Dermis microvascular lymphatic vessel endothelial cell (primary cell): ENCODE measurements at regions not wholly inside any gene's neighbourhood (a gene's known extent, or its start where the extent isn't known, plus 50 kb on each side); places are given as distances from the start of the nearest gene placed in this dataset.
"Not testable (repeated sequence)": the region's sequence is repeated elsewhere in the genome, so short reads cannot be mapped to it uniquely, and the experiment has no call there.

Experiments
- DNase-seq, 2 donors: peaks; one replicate each; pipeline versions ENCODE4 v3.0.0 to v3.0.0-alpha.2; 2010; ENCODE audit warnings: low read depth in 2 of 2

DNA sequence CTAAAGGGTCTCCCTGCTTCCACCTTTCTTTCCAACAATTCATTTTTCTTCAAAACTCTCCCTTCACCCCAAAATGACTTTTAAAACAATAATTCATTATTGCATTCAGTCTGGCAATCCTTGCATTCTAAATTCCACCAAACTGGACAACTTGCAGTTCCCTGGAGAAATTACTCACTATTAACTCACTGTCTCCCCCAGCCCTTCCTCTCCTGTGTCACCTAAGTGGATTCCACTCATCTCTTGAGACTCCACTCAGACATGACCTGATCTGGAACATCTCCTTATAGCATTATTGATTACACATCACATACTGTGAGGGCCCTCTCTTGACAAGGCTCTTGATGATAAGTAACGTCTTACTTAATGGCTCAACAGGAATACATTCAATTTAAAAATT lies 257.1 kb downstream of the BRINP2 start:
- DNase-seq, result no peak

DNA sequence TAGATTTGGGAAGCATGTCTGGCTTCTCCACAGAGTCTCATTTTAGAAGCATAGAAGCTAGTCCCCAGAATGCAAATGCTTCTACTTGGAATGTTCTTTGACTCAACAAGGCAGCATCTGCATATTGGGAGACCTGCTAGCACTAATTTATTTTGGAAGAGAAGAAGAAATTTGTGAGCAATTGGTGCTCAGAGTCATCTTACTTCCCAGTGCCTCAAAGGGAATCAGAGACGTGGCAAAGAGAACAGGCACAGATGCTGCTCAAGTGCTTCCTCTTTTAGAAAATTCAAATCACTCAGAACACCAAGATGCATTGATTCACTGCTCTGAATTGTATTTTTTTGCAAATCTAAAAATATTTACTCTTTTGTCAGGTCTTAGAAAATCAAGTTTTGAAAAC lies 255.7 kb downstream of the BRINP2 start:
- DNase-seq, result no peak

DNA sequence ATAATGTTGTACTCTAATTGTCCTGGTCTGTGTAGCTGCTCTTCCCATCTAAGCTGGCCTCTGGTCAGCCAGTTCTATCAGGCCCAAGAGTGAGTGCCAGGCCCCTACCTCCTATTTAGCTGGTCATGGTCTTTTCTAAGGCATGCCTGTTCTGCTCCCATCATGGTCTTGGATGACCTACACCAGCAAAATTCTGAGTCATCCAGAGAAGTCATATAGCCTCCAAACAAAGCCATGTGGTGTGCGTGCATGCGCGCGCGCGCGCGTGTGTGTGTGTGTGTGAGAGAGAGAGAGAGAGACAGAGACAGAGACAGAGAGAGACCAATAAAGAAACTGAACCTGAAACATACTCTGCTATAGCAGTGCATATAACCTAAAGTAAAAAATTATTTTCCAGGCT lies 254.4 kb downstream of the BRINP2 start:
- DNase-seq, result no peak

DNA sequence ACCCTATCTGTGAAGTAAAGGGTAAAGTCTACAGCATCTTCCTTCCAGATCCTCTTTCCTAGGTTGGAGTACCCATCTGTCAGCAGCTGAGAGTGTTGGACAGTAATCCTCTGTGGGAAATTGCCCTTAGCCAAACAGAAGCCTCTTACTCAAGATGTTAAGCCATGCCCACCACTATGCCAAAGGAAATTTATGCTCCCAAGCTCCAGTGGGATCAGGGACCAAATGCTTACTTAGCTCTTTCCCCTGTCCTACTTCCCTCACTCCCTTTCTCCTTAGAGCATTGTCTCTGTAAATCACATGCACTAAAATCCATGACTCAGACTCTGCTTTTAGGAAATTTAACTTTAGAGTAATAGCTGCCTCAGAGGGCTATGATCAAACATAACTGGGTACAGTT lies 254.0 kb downstream of the BRINP2 start:
- DNase-seq, result no peak

GRCh38 chr1:177423090-177423489 lies 252.3 kb downstream of the BRINP2 start:
- no peak for DNase-seq

DNA sequence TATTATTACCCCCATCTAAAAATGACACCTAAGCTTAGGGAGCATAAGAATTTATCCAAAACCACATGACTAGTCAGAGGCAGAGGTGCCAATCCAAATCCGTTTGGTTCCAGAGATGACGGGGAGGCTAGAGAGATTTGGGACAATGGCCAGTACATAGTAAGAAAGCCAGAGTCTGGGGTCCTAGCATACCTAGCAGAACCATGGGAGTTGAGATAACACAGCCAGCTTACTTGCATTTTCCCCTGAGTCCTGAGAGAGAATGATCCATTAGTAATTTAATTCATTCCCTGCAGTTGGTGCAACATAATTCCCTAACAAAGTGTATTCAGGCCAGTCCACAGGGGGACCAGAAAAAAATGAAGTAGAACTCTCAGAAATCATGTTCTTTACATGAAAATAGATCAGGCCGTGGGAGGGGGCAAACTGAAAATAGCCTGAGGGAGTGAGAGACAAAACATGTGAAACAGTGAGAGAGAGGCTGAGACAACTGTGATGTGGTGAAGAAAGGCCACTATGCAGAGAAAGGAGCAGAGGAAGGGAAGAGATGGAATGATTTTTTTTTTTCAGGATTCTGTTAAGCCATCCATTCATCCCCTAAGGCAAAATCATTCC lies 243.3 kb downstream of the BRINP2 start:
- no peak for DNase-seq

DNA sequence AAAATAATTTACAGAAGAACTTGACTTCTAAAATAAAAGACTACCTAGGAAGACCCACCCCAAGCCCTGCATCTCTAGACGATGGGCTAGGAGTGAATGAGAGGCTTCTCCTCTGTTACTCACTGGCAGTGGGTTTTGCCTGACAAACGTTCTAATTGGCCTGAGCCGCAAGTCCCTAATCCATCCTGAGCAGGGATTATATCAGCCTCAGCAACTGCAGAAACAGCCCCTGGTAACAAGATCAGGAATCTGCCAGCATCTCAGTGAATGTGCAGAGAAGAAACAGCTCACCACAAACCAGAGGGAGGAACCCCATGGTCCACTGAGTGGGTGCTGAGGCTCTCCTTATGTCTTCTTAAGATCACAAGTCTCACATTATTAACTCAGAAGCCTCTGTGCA lies 240.6 kb downstream of the BRINP2 start:
- no peak for DNase-seq

GRCh38 chr1:177410179-177410766 lies 239.5 kb downstream of the BRINP2 start:
- no peak for DNase-seq

DNA sequence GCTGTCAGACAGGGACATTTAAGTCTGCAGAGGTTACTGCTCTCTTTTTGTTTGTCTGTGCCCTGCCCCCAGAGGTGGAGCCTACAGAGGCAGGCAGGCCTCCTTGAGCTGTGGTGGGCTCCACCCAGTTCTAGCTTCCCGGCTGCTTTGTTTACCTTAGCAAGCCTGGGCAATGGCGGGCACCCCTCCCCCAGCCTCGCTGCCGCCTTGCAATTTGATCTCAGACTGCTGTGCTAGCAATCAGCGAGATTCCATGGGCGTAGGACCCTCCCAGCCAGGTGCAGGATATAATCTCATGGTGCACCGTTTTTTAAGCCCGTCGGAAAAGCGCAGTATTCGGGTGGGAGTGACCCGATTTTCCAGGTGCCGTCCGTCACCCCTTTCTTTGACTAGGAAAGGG lies 235.6 kb downstream of the BRINP2 start:
- not testable (repeated sequence) for DNase-seq

DNA sequence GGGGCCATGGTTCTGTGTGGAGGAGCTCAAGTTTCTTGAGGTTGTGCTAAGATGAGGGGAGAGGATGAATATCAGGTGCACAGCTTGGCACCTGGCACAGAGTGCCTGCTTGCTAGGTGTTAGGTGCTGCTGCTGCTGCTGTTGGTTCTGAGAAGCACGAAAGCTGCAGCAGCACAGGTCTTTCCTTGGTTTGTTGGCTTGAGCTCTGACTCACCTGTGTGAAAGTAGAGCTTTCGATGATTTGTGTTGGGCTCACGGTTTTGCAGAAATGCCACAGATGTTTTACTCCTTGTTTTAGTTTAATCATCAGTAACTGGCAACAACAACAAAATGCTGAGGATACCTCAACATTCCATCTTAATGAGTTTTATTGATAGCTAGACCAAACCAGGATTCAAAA lies 221.6 kb downstream of the BRINP2 start:
- no peak for DNase-seq

DNA sequence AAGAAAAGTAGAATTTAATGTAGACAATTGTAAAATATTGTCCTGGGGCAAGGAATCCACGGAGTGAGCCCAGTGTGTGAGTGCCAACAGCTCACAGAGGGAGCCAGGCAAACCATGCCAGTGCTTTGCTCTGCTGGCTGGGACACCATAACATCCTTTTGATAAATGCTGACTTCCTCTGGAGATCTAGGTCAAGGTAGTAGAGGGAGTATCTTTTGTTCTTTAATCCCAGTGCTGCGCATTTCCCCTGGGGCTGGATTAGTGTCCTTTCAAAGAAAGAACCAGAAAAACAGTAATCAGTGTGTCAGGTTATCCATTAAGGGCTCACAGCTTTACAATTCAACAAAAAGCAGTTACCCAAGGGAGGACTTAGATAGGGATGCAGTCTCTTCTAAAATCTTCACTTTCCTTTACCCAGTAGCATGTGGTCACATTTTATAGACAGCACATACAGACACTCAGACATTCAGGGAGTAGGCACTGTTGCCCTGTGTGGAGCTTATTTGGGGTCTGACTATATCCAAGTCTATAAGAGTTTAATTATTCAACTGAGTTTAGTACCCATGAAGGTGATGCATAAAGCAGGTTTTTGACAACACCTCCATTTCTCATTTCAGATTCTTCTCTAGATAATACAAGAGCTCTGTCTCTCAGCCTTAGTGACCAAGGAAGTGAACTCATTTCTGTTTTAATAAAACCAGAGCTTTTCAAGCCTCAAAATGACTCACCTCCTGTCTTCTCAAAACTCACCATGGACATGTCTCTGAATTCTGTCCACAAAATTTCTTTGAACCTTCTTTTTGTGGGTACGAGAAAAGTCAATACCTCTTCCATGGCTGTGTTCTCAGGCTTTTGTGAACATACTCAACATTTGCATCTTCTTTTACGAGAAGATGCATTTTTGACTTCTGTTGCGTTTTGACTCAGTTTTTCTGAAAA lies 215.3 kb downstream of the BRINP2 start:
- DNase-seq, result no peak

- DNase-seq, result no peak
Measured at GRCh38 chr1:177384461-177384860, 213.7 kb downstream of the BRINP2 start.

DNA sequence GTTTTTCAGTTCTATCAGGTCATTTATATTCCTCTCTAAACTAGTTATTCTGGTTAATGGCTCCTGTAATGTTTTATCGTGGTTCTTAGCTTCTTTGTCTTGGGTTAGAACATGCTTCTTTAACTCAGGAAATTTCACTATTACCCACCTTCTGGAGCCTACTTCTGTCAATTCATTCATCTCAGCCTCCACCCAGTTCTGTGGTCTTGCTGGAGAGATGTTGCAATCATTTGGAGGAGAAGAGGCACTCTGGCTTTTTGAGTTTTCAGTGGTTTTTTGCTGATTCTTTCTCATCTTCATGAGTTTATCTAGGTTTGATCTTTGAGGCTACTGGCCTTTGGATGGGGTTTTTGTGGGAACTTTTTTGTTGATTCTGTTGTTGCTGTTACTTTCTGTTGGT lies 213.0 kb downstream of the BRINP2 start:
- DNase-seq, result no peak

- no peak for DNase-seq
Measured at GRCh38 chr1:177377866-177378265, 207.1 kb downstream of the BRINP2 start.

- DNase-seq, result no peak
Measured at GRCh38 chr1:177368255-177368654, 197.5 kb downstream of the BRINP2 start.

DNA sequence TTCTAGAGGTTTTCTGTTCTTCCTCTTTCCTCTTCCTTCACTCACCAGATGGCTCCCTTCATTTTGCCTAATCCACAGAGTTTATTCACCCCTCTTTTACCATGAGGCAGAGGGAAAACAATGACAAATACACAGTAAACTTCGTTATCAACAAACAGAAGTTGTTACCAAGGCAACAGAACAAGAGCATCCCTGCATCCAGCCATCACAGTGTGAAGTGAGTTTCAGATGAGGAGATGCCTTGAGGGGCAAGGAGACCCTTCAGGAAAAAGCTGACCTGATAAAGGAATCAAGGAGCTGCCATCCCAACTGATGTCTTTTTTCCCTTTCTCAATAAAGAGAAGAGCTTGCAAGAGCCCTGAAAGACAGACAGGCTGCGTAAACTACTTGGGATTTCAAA lies 195.3 kb downstream of the BRINP2 start:
- DNase-seq, result no peak

DNA sequence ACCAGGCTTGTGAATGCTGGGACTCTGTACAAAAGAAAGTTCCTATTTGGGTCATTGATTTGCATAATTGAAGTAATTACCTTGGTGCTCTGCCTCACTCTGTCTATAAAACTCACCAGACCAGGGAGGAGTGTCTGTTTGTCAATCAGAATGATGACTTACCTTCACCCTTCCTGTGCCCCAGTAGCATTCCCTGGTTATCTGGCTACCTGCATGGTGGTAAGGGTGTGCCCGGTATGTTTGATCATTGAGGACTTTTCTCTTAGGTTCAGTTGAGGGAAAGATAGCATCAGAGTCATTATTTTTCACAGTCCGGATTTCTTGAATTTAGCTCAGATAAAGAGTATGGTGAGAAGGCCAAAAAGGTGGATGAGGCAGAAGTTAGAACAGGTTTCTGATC lies 190.0 kb downstream of the BRINP2 start:
- DNase-seq, result no peak

GRCh38 chr1:177356674-177357435 lies 186.1 kb downstream of the BRINP2 start:
- no peak for DNase-seq

- DNase-seq, result no peak
Measured at GRCh38 chr1:177355575-177355974, 184.8 kb downstream of the BRINP2 start.

DNA sequence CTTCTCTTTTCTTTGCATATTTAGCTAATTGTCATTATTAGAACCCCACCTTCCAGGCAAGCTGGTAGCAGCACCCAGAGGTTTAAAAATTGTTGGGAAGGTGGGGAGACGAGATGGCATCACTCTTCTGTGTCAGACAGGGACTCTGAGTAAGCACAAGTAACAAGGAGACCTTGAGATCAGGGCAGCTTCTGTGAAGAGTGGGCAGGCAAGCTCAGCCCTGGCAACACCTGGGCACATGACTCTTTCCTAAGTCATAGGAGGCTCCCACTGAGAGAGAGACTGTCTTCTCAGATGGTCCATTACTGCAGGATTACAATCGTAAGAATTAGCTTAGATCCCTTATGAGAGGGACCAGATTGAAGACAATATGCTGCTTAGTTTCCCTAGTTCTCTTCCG lies 183.5 kb downstream of the BRINP2 start:
- DNase-seq, result no peak

DNA sequence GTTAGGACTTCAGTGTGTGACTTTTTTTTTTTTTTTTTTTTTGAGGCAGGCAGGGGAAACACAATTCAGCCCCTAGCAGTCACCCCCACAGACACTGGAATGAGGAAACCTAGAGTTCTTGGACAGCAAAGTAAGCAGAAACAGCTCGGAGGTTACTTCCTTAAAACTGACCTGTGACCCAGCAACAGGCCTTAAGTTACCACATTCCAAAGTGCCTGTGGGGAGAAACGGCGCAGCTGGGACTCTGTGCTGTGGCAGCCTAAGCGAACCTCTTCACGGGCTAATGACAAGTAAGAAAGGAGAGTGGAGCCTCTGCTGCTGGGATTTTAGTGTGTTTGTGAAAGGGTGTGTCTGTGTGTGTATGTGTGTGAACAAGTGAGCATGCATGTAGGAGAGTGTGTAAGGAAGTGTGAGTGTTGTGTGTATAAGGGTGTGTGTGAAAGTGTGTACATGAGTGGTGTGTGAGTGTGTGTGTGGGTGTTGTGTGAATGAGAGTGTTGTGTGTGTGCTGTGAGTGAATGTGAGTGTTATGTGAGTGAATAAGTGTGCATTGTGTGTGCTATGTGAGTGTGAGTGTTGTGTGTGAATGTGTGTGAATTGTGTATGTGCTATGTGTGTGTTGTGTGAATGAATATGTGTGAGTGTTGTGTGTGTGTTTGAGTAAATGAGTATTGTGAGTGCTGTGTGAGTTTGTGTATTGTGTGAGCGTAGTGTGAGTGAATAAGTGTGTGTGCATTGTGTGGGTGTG lies 180.8 kb downstream of the BRINP2 start:
- DNase-seq, result no peak
